Left kidney (tissue), 1 donor: ENCODE measurements at regions not wholly inside any gene's neighbourhood (a gene's known extent, or its start where the extent isn't known, plus 50 kb on each side); places are given as distances from the start of the nearest gene placed in this dataset.

Experiments
- DNase-seq: peaks from one replicate; pipeline ENCODE4 v3.0.0-alpha.2; 2013

GRCh38 chr6:154885214-154885613 is 109.9 kb upstream of the TIAM2 start:
- no peak for DNase-seq

DNA sequence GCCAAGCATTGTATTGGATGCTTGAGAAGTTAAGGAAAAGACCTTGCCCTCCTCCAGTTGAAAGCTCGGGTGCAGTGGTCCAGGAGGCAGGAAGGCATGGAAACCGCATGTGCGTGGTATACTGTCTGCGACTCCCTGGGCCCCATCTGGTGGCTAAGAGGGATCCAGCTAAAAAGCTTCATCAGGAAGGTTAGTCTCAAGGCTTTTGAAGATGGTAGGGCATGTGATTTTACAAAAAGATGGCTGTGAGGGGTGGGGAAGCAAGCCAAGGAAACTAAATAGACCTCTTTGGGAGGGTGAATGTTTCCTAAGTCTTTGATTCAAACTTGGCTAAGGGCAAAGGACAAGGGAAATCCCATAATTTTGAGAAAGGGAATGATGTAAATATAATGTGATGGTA is 109.1 kb upstream of the TIAM2 start:
- no peak for DNase-seq

DNA sequence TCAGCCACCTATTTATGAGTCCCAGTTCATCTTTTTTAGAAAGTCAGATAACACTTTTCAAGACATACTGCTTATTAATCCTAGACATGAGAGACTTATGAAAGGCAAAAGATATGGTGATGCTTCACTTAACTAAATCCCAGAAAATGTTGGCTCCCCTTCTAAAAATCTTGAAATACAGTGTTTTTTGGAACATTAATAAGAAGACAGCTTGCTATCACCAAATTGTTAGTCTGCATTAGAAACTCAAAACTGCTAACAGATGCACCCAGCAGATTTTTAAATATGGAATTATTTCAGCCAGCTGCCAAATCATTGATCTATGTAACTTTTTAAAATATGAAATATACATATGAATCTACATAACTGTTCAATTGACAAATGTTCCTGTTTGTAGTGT is 108.6 kb upstream of the TIAM2 start:
- DNase-seq = no peak

GRCh38 chr6:154887051-154887450 is 108.1 kb upstream of the TIAM2 start:
- DNase-seq = no peak

- peak; percentile 7 for DNase-seq
Observed at GRCh38 chr6:154888421-154889295, 106.5 kb upstream of the TIAM2 start.

DNA sequence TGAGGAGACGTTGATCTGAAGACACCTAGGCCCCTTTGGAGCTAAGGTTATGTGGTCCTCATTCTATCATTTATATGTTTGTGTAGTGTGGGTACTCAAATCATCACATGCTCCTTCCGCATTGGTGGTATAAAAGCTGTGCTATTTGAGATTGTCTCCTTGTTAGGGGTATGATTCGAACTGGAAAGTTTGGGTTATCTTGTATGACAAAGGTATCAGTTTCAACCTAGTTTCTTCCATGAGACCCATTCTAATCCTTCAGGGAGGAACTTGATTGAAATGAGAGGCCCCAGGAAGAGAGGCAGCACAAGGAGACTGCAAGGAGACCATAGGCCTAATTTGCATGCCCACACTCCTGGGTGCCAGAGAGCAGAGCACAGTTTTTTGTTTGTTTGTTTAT is 104.2 kb upstream of the TIAM2 start:
- no peak for DNase-seq

DNA sequence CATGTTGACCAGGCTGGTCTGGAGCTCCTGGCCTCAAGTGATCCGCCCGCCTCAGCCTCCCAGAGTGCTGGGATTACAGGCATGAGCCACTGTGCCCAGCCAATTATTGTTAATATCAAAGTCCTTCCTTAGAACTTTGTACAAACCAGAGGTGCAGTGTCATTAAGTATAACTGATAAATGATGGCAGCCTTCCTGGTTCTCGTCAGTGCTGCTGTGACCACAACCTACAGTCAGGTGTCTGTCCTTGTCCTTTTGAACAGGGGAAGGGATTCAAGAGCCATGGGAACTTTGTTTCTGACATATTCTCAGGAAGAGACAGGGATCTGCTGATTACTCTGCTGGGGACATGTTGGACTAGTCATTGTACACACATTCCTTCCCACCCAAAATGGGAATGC is 103.2 kb upstream of the TIAM2 start:
- no peak for DNase-seq

DNA sequence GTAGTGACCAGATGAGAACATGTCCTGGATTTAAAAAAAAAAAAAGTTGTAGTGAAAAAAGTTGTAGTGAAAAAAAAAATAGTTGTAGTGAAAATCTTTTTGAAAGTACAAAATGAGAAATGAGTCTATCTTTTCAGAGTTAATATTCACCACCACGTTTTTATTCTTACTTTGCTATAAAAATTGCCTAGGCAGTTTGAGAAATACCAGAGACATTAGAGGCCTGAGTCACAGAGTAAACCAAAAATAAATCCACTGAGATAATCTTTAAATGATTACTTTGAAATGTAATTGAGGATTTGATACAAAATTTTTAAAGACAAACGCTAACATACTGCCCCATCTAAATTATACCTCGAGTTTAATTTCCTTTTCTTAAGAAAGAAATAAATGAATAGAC is 101.2 kb upstream of the TIAM2 start:
- DNase-seq = no peak

DNA sequence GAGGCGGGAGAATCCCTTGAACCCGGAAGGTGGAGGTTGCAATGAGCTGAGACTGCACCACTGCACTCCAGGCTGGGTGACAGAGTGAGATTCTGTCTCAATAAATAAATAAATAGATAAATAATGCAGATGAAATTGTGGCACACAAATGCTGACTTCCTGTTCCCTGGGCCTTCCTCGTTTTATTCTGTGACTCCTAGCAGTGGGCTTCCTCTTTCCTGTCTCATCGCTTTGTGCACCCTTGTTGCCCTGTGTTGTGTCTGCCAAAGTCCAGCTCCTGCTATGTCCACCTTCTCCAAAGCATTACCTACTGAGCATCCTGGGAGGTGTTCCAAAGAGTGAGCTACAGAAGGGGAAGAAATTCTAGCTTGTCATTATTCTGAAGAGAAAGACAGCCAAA is 100.2 kb upstream of the TIAM2 start:
- DNase-seq = no peak

- no peak for DNase-seq
Observed at GRCh38 chr6:154895841-154896240, 99.3 kb upstream of the TIAM2 start.

DNA sequence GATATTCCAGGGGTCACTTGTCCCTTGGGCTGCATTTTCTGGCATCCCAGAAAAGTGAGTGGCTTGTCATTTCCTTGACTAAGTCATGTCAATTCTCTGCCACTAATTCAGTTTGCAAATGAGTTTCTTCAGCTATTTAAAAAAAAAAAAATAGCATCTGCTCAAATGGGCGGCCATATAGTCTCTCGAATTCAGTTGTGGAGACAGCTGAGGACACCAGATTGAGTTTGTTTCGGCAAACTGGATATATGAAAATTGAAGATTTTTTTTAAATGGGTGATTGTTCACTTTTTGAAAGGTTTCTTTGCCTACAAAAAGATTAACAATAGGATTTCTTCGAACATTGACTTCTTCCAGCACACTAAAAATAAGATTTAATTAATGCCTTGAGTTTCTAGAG is 96.3 kb upstream of the TIAM2 start:
- DNase-seq = no peak

GRCh38 chr6:154899824-154900463 is 95.2 kb upstream of the TIAM2 start:
- DNase-seq = no peak

DNA sequence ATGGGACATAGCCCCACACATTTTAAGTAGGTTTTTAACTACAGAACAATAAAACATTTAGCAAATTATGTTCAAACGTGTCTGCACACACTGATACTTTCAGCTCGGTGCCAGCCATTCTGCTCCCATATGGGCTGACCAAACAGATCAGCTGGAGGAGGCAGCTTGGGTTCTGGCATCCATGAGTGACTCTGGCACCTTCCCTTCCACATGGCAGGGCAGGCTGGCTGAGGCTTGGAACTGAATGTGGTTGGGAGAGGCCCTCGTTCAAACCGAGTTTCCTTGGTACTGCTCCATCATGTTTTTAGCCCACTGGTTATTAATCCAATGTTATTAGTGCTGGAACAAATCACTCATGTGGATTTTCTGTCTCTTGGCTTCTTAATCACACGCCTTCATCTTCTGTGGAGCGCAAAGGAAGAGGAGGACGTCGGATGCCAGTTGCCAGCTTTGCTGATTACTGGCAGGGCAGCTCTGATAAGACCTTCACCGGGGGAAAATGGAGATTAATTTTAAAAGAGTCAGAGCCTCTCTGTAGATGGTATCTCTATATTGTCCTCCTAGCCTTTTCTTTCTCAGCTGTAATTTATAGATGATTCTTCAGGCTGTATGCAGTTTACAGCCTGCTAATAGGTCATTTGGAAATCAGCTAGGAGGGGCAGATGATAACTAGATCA is 93.1 kb upstream of the TIAM2 start:
- no peak for DNase-seq

DNA sequence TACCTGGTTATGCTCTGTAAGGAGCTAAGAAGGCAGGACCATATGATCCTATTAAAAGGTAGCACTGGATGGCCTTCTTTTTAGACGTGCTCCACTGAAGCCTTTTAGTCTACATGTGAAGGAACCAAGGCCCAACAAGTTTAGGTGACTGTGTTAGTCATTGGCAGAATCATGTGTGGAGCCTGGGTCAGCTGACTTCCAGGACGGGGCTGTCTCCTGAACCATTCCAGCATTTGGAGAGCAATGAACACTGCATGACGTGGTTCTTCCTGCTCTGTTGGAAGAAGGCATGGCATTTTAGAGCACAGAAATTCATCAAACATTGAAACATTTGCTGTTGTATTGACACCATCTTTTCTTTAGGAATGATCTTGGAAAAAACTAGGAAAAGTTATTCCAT is 87.8 kb upstream of the TIAM2 start:
- no peak for DNase-seq

DNA sequence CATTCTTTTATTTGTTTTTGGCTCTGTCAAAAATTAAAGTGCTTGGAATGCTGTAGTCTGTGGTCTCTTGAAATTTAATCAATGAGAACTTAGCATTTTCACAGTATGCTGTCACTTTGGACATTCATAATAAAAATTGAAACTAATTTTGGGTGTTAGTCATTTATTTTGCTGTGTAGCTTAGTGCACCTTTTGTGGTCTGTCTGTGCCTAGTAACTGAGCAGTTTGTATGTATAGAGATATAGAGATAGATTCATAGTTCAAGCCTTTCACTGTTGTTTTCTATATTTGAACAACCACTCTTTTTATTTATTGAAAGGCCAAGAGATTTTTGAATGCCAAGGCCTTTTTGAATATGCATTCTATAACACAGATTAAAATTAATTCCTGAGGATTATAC is 86.4 kb upstream of the TIAM2 start:
- DNase-seq = no peak

DNA sequence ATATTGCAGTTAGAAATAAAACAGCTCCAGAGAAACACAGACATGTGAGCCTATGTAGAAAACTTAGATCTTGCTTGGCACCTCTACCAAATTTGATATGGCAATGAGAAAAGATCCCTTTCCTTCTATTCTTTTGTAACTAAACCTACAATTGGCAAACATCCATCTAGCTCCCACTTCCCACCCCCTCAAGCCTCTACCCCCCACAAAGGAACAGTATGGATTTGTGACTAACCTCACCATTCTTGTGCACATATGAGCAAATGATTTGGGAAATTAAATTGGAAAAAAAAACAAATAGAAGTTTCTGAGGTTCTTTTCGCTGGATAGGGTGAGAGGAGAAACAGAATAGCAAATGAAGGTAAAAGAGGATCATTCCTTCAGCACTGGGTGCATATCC is 85.8 kb upstream of the TIAM2 start:
- no peak for DNase-seq

GRCh38 chr6:154909821-154910220 is 85.3 kb upstream of the TIAM2 start:
- DNase-seq = no peak

DNA sequence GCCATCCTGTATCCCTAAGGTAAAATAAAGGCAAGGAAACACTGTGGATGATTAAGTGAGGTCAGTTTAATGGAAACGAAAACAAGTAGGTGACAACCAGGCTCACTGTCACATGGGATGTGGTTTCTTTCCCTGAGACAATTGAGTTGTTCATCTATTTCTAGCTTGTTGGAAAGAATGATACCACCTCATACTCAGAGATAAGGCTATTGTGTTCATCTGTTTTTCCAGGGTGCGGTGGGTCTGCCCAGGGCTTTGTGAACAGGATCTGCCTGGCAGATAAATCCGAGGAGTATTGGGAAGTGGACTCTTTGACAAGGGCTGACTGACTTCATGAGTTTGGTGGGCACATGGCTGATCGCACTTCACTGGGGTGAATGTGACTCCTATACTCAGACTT is 80.8 kb upstream of the TIAM2 start:
- no peak for DNase-seq

GRCh38 chr6:154916857-154917256 is 78.3 kb upstream of the TIAM2 start:
- no peak for DNase-seq

GRCh38 chr6:154917941-154918340 is 77.2 kb upstream of the TIAM2 start:
- DNase-seq = no peak

DNA sequence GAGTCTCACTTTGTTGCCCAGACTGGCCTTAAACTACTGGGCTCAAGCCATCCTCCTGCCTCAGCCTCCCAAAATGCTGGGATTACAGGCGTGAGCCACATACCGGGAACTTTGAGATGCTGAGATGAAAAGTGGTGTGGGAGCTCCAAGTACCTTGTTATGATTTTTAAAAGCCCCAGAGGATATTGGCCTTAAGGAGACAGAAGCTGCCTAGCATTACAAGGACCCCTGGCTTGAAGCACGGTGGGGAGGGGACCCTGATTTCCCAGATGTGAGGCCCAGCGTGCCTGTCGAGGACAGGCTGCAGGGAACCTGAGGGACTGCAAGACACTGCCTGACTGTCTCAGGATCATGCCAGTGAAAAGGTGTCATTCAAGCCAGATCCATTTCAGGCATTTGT is 75.3 kb upstream of the TIAM2 start:
- no peak for DNase-seq

- DNase-seq = no peak
Observed at GRCh38 chr6:154920495-154921200, 74.5 kb upstream of the TIAM2 start.

DNA sequence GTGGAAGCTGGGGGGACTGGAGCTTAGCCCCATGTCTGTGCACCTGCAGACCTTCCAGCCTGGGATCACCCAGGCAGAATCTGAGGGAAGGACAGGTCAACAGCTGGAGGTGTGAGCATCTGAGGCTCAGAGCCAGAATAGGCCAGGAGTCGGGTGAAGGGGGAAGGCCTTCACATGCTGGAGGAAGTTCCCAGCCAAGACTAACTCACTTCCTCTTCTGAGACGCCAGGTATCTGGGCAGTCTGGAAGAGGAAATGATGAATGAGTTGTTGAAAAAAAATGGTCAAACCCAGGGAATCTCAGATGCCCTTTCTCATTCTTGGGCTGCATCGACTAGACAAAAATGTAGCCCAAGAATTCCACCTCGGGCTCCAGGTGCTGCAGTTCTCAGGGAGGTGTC is 73.6 kb upstream of the TIAM2 start:
- DNase-seq = no peak
